Putamen (tissue), 1 donor: ENCODE measurements at regions not wholly inside any gene's neighbourhood (a gene's known extent, or its start where the extent isn't known, plus 50 kb on each side); places are given as distances from the start of the nearest gene placed in this dataset.

Experiments
- DNase-seq: peaks from one replicate; pipeline ENCODE4 v3.0.0-alpha.2; 2016; ENCODE audit warnings: low spot score

DNA sequence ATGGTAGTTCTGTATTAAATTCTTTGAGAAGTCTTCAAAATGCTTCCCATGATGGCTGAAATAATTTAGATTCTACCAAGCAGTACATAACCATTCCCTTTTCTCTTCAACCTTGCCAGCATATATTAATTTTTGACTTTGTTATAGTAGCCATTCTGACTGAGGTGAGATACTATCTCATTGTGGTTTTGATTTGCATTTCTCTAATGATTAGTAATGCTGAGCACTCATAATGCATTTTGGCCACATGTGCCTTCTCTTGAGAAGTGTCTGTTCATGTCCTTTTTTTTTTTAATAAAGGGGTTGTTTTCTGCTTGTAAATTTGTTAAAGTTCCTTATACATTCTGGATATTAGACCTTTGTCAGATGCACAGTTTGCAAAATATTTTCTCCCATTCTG lies 173.9 kb downstream of the CALCRL start:
- DNase-seq, result no peak

- DNase-seq, result no peak
Measured at GRCh38 chr2:187272255-187272654, 175.8 kb downstream of the CALCRL start.

DNA sequence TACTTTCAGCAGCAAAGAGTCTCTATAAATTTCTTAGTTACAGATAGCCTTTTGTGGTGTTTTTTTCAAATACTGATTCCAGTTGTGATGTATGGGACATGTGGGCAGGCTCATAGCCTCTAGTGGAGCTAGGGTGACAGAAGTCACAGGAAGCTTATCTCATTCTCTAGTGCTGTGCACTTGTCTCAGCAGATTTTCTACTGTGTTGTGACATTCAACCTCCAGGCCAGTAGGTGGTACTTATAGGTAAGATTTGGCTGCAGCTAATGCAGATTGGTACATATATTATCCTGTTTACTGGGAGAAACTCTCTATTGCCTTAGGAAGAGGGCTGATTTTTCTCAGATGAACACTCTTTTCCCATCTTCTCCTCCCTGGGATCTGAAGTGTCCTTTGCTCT lies 176.2 kb downstream of the CALCRL start:
- no peak for DNase-seq

- no peak for DNase-seq
Measured at GRCh38 chr2:187266645-187267044, 181.4 kb downstream of the CALCRL start.

GRCh38 chr2:187266147-187266546 lies 181.9 kb downstream of the CALCRL start:
- DNase-seq, result no peak

- DNase-seq, result no peak
Measured at GRCh38 chr2:187264612-187265011, 183.4 kb downstream of the CALCRL start.

- DNase-seq, result no peak
Measured at GRCh38 chr2:187263675-187264560, 184.1 kb downstream of the CALCRL start.

DNA sequence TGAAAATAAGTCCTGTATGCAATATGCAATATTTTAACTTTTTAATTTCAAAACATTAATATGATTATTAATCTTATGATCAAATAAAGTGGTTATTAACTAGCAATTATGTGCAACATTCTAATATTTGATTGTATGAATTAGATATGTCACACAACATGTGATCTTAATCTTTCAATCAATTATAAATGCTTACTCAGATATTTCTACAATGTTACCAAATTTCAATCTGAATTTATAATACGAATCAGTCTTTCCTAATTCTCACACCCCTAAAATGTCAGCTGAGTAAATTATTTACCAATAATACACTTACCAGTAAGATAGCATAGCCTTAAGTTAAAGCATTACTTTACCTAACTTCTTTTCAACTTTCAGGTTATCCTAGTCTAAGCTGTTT lies 186.3 kb downstream of the CALCRL start:
- no peak for DNase-seq

DNA sequence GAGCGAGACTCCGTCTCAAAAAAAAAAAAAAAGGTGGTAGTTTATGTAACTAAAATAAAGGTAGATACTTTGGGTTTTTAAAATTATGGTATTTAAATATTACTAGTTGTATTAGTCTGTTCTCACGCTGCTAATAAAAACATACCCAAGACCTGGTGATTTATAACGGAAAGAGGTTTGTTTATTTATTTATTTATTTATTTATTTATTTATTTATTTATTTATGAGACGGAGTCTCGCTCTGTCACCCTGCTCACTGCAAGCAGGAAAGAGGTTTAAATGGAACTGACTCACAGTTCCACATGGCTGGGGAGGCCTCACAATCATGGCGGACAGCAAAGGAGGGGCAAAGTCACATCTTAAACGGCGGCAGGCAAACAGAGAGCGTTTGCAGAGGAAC lies 196.0 kb downstream of the CALCRL start:
- no peak for DNase-seq

DNA sequence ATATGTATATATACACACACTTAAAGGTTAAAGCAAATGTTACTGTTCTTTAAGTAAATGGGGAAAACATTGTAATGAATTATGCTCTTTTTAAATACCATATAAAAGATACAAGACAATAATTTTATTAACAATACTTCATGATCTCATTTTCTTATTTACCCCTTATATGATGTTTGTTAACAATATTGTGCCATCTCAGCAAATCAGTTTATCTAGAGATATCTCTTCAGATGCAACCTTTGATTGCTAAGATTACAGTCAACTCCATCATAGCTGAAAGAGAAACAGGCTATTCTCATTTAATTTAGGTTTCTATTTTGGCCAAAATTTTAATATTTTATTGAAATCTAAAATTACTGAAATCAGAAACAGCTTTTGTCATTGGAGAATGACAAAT lies 197.9 kb downstream of the CALCRL start:
- DNase-seq, result no peak

DNA sequence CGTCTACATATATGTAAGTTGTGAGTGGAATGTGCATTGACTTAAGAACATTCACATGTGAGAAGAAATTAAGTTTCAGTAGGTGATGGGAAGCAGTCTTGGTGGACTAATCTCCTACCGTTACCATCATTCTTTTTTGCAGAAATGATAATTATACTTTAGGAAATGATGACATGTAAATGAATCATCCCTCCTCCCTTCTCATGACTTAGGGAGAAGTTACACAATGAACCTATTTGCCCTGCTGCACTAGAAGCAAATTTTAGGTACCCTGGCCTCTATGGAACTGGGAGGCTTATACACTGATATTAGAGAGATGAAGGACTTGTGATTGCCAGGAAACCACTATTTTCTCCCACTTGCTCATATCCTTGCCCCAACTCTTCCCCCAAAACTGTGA lies 214.2 kb downstream of the CALCRL start:
- DNase-seq, result no peak

GRCh38 chr2:187232749-187233148 lies 215.3 kb downstream of the CALCRL start:
- DNase-seq, result no peak

DNA sequence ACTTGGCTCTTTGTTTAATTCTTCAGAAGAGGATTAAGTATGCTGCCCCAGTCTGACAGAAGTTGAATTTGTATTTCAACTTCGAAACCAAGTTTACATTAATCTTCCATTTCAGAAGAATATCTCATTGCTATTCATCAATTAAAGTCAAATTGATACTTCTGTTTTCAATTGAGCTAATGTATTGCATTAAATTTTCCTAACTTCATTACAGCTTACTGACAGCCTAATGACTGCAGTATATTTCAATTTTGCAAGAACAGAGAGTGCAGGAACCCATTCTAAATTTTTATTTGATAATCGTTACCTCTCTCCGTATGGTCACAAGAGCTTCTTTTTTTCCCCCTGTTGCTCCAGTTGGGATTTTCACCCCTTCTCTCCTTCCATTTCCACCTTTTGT lies 218.0 kb downstream of the CALCRL start:
- DNase-seq, result no peak

DNA sequence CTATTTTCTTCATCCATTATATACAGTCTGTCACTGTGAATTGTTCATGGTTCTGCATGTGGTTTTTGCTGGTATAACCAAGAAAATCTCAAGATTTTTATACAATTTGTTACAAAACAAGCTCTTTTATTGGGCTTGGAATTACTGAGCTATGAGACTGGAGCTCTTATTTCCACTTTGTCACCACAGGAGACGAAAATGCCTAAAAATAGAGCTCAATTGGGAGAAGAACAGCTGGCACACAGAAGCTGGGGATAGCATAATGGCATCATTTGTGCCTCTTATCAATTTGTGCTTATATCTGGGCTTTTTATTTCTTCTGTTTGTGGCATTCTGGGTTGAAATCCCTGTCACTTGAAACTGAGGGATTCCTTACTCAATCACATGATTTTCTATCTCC lies 219.1 kb downstream of the CALCRL start:
- no peak for DNase-seq

- no peak for DNase-seq
Measured at GRCh38 chr2:187224989-187225388, 223.1 kb downstream of the CALCRL start.

DNA sequence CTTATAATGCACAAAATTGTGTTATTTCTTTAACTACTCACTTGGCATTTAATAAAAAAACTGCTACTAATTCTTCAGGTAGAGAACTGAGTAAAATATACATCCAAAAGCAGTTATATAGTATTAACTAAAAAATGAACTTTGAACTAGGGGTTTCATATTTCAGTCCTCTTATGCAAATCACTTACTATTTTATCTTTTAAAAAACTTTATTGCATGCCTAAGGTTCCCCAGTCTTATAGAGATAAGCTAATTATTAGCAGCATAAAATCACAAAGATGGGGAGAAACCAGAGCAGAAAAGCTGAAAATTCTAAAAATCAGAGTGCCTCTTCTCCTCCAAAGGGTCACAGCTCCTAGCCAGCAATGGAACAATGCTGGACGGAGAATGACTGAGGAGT lies 228.0 kb downstream of the CALCRL start:
- DNase-seq, result no peak

DNA sequence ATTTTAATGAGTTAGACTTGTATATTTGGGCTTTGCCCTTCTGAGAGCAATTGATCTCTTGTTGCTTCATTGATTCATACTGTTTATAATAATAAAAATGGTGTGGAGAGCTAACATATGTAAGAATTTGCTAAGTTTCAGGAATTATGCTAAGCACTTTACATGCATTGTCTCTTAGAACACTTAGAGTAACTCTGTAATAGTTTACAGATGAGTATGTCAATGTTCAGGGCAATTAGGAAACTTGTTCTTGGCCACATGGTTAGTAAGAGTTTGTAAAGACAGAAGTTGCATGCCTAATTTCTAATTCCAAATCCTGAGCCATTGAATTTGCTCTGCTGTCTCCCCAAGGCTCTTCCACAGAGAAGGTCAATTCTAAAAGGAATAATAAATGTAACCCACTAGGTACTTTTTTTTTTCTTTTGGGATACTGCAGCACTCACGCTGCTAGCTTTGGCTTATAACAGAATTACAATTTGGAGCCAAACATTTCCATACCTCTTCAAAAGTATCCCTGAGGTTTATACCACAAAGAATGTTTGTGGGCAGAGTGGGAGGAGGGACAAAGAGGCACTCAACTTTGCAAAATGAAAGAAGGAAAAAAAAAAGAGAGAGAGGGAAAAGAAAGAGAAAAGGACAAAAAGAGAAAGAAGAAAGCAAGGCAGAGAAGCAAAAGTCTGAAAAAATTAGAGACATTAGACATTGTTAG lies 232.4 kb downstream of the CALCRL start:
- no peak for DNase-seq

GRCh38 chr2:187214306-187214705 lies 233.7 kb downstream of the CALCRL start:
- no peak for DNase-seq

- no peak for DNase-seq
Measured at GRCh38 chr2:187213798-187214197, 234.3 kb downstream of the CALCRL start.

DNA sequence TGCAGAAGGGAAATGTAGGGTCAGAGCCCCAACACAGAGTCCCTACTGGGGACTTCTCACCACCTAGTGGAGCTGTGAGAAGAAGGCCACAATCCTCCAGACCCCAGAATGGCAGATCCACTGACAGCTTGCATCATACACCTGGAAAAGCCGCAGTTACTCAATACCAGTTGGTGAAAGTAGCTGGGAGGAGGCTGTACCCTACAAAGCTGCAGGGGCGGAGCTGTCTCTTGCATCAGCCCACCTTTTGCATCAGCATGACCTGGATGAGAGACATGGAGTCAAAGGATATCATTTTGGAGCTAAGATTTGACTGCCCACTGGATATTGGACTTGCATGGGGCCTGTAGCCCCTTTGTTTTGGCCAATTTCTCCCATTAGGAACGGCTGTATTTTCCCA lies 237.3 kb downstream of the CALCRL start:
- DNase-seq, result no peak

DNA sequence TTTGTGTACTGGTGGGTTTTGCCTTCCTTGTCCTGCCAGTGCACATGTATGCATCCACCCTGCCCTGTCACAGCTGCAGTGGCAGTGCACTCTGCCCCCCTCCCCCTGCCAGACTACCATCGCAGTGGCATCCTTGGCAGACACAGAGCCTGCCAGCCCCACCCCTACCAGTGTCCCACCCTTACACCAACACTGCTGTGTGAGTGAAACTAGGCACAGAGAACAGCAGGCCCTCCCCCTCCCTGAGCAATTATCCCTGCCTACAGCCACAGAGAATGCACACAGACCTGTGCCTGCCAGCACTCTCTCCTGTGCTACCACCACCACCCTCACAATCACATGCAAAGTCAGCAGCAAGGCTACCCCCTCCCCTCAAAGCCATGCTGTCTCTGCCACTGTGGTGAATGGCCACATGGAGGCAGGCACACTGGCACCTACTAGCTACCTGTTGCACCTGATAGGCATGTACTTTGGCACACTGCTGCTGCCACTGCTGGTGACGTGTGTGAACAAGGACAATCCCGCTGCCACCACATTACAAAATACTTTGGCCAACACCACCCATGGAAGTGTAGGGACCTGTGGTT lies 239.8 kb downstream of the CALCRL start:
- DNase-seq, result no peak

GRCh38 chr2:187207126-187207525 lies 240.9 kb downstream of the CALCRL start:
- no peak for DNase-seq

GRCh38 chr2:187206471-187206870 lies 241.6 kb downstream of the CALCRL start:
- DNase-seq, result no peak
